ENCODE measurements at regions not wholly inside any gene's neighbourhood (a gene's known extent, or its start where the extent isn't known, plus 50 kb on each side); places are given as distances from the start of the nearest gene placed in this dataset.

- Histone ChIP-seq H3K4me1 (ENCODE audit: control insufficient read depth, insufficient read depth, low read length) (no peaks in the 10 kb centered on the region), H3K4me3 (ENCODE audit: low read length) (no peak overlapping the region), H3K27me3 (replicated peaks; ENCODE audit: control insufficient read depth, insufficient read depth, low read length) (no peaks in the 10 kb centered on the region), H3K9me3 (ENCODE audit: control insufficient read depth, low read length) (no peaks in the 10 kb centered on the region), H3K36me3 (ENCODE audit: control insufficient read depth, insufficient read depth, low read length, severe bottlenecking) (no peaks in the 10 kb centered on the region), H3K9ac (ENCODE audit: low read length) (no peak overlapping the region)
- DNase-seq (ENCODE audit: low read depth): no peak
These were observed 202.1 kb upstream of the PSMD7 start for GRCh38 chr16:74094514-74094913.

GRCh38 chr16:74092336-74092735 lies 204.3 kb upstream of the PSMD7 start:
- Histone ChIP-seq H3K27me3 (replicated peaks; ENCODE audit: control insufficient read depth, insufficient read depth, low read length) (no peaks in the 10 kb centered on the region), H3K4me3 (ENCODE audit: low read length) (no peak overlapping the region), H3K4me1 (ENCODE audit: control insufficient read depth, insufficient read depth, low read length) (no peaks in the 10 kb centered on the region), H3K9ac (ENCODE audit: low read length) (no peak overlapping the region), H3K9me3 (ENCODE audit: control insufficient read depth, low read length) (no peaks in the 10 kb centered on the region), H3K36me3 (ENCODE audit: control insufficient read depth, insufficient read depth, low read length, severe bottlenecking) (no peaks in the 10 kb centered on the region)
- DNase-seq (ENCODE audit: low read depth): no peak

GRCh38 chr16:74090871-74091270 lies 205.7 kb upstream of the PSMD7 start:
- no peak for DNase-seq (ENCODE audit: low read depth)

GRCh38 chr16:74083541-74083940 lies 213.1 kb upstream of the PSMD7 start:
- no peaks in the 10 kb centered on the region for H3K4me1 ChIP-seq (ENCODE audit: control insufficient read depth, insufficient read depth, low read length)
- no peak for DNase-seq (ENCODE audit: low read depth)

More at GRCh38 chr16:74090871-74091270, 205.7 kb upstream of the PSMD7 start:
- no peak overlapping the region for H3K4me3 ChIP-seq (ENCODE audit: low read length)
- no peak overlapping the region for H3K9ac ChIP-seq (ENCODE audit: low read length)
- H3K4me1 ChIP-seq (ENCODE audit: control insufficient read depth, insufficient read depth, low read length): no peaks in the 10 kb centered on the region
- no peaks in the 10 kb centered on the region for H3K9me3 ChIP-seq (ENCODE audit: control insufficient read depth, low read length)
- H3K27me3 ChIP-seq (replicated peaks; ENCODE audit: control insufficient read depth, insufficient read depth, low read length): no peaks in the 10 kb centered on the region
- no peaks in the 10 kb centered on the region for H3K36me3 ChIP-seq (ENCODE audit: control insufficient read depth, insufficient read depth, low read length, severe bottlenecking)

GRCh38 chr16:74080311-74080710 lies 216.3 kb upstream of the PSMD7 start:
- Histone ChIP-seq H3K36me3 (ENCODE audit: control insufficient read depth, insufficient read depth, low read length, severe bottlenecking) (no peaks in the 10 kb centered on the region), H3K9me3 (ENCODE audit: control insufficient read depth, low read length) (peaks cover 3% of the 10 kb centered on the region)
- no peak for DNase-seq (ENCODE audit: low read depth)

More at GRCh38 chr16:74083541-74083940, 213.1 kb upstream of the PSMD7 start:
- no peaks in the 10 kb centered on the region for H3K27me3 ChIP-seq (replicated peaks; ENCODE audit: control insufficient read depth, insufficient read depth, low read length)
- H3K9me3 ChIP-seq (ENCODE audit: control insufficient read depth, low read length): no peaks in the 10 kb centered on the region
- H3K36me3 ChIP-seq (ENCODE audit: control insufficient read depth, insufficient read depth, low read length, severe bottlenecking): no peaks in the 10 kb centered on the region
- H3K9ac ChIP-seq (ENCODE audit: low read length): no peak overlapping the region
- H3K4me3 ChIP-seq (ENCODE audit: low read length): no peak overlapping the region

GRCh38 chr16:74079232-74079586 lies 217.4 kb upstream of the PSMD7 start:
- no peak for DNase-seq (ENCODE audit: low read depth)
- Histone ChIP-seq H3K9ac (ENCODE audit: low read length) (no peak overlapping the region), H3K4me3 (ENCODE audit: low read length) (no peak overlapping the region), H3K9me3 (ENCODE audit: control insufficient read depth, low read length) (peaks cover 7% of the 10 kb centered on the region), H3K36me3 (ENCODE audit: control insufficient read depth, insufficient read depth, low read length, severe bottlenecking) (no peaks in the 10 kb centered on the region), H3K4me1 (ENCODE audit: control insufficient read depth, insufficient read depth, low read length) (no peaks in the 10 kb centered on the region), H3K27me3 (replicated peaks; ENCODE audit: control insufficient read depth, insufficient read depth, low read length) (no peaks in the 10 kb centered on the region)

More at GRCh38 chr16:74080311-74080710, 216.3 kb upstream of the PSMD7 start:
- Histone ChIP-seq H3K9ac (ENCODE audit: low read length) (no peak overlapping the region), H3K4me1 (ENCODE audit: control insufficient read depth, insufficient read depth, low read length) (no peaks in the 10 kb centered on the region), H3K4me3 (ENCODE audit: low read length) (no peak overlapping the region), H3K27me3 (replicated peaks; ENCODE audit: control insufficient read depth, insufficient read depth, low read length) (no peaks in the 10 kb centered on the region)

- no peak for DNase-seq (ENCODE audit: low read depth)
- Histone ChIP-seq H3K27me3 (replicated peaks; ENCODE audit: control insufficient read depth, insufficient read depth, low read length) (no peaks in the 10 kb centered on the region), H3K4me3 (ENCODE audit: low read length) (no peak overlapping the region), H3K36me3 (ENCODE audit: control insufficient read depth, insufficient read depth, low read length, severe bottlenecking) (no peaks in the 10 kb centered on the region), H3K9me3 (ENCODE audit: control insufficient read depth, low read length) (peaks cover 7% of the 10 kb centered on the region), H3K4me1 (ENCODE audit: control insufficient read depth, insufficient read depth, low read length) (no peaks in the 10 kb centered on the region), H3K9ac (ENCODE audit: low read length) (no peak overlapping the region)
These were observed 217.9 kb upstream of the PSMD7 start for GRCh38 chr16:74078511-74079231.

GRCh38 chr16:74076568-74076967 lies 220.0 kb upstream of the PSMD7 start:
- DNase-seq (ENCODE audit: low read depth): no peak
- Histone ChIP-seq H3K27me3 (replicated peaks; ENCODE audit: control insufficient read depth, insufficient read depth, low read length) (no peaks in the 10 kb centered on the region), H3K4me1 (ENCODE audit: control insufficient read depth, insufficient read depth, low read length) (no peaks in the 10 kb centered on the region)

GRCh38 chr16:74075393-74075792 lies 221.2 kb upstream of the PSMD7 start:
- no peaks in the 10 kb centered on the region for H3K4me1 ChIP-seq (ENCODE audit: control insufficient read depth, insufficient read depth, low read length)
- no peaks in the 10 kb centered on the region for H3K36me3 ChIP-seq (ENCODE audit: control insufficient read depth, insufficient read depth, low read length, severe bottlenecking)
- H3K27me3 ChIP-seq (replicated peaks; ENCODE audit: control insufficient read depth, insufficient read depth, low read length): no peaks in the 10 kb centered on the region
- DNase-seq (ENCODE audit: low read depth): no peak
- H3K4me3 ChIP-seq (ENCODE audit: low read length): no peak overlapping the region
- no peak overlapping the region for H3K9ac ChIP-seq (ENCODE audit: low read length)
- peaks cover 7% of the 10 kb centered on the region for H3K9me3 ChIP-seq (ENCODE audit: control insufficient read depth, low read length)

More at GRCh38 chr16:74076568-74076967, 220.0 kb upstream of the PSMD7 start:
- no peak overlapping the region for H3K4me3 ChIP-seq (ENCODE audit: low read length)
- H3K36me3 ChIP-seq (ENCODE audit: control insufficient read depth, insufficient read depth, low read length, severe bottlenecking): no peaks in the 10 kb centered on the region
- no peak overlapping the region for H3K9ac ChIP-seq (ENCODE audit: low read length)
- peaks cover 7% of the 10 kb centered on the region for H3K9me3 ChIP-seq (ENCODE audit: control insufficient read depth, low read length)

GRCh38 chr16:74073456-74073855 lies 223.2 kb upstream of the PSMD7 start:
- H3K4me3 ChIP-seq (ENCODE audit: low read length): no peak overlapping the region
- no peak overlapping the region for H3K9ac ChIP-seq (ENCODE audit: low read length)
- no peaks in the 10 kb centered on the region for H3K4me1 ChIP-seq (ENCODE audit: control insufficient read depth, insufficient read depth, low read length)
- no peaks in the 10 kb centered on the region for H3K36me3 ChIP-seq (ENCODE audit: control insufficient read depth, insufficient read depth, low read length, severe bottlenecking)
- H3K27me3 ChIP-seq (replicated peaks; ENCODE audit: control insufficient read depth, insufficient read depth, low read length): no peaks in the 10 kb centered on the region
- H3K9me3 ChIP-seq (ENCODE audit: control insufficient read depth, low read length): peaks cover 7% of the 10 kb centered on the region
- peak; percentile 11 for DNase-seq (ENCODE audit: low read depth)

- no peak for DNase-seq (ENCODE audit: low read depth)
- Histone ChIP-seq H3K4me3 (ENCODE audit: low read length) (no peak overlapping the region), H3K4me1 (ENCODE audit: control insufficient read depth, insufficient read depth, low read length) (no peaks in the 10 kb centered on the region), H3K36me3 (ENCODE audit: control insufficient read depth, insufficient read depth, low read length, severe bottlenecking) (no peaks in the 10 kb centered on the region), H3K9me3 (ENCODE audit: control insufficient read depth, low read length) (peaks cover 7% of the 10 kb centered on the region), H3K27me3 (replicated peaks; ENCODE audit: control insufficient read depth, insufficient read depth, low read length) (no peaks in the 10 kb centered on the region), H3K9ac (ENCODE audit: low read length) (no peak overlapping the region)
These were observed 224.5 kb upstream of the PSMD7 start for GRCh38 chr16:74071996-74072535.

Measured in adipocyte (in vitro differentiated cells).